Head of caudate nucleus (tissue), 42 donors: ENCODE measurements at regions not wholly inside any gene's neighbourhood (a gene's known extent, or its start where the extent isn't known, plus 50 kb on each side); places are given as distances from the start of the nearest gene placed in this dataset.

Source experiments
- DNase-seq, 42 donors: peaks; one replicate each; pipeline versions ENCODE4 v3.0.0 to v3.0.0-alpha.2; 2020 to 2021; ENCODE audit warnings: mixed read lengths in 7 of 42
- intact Hi-C: fragments of 100-400 bp; cut with DNase I; formaldehyde crosslinking; loops from one replicate; pipeline ENCODE4 v1.15.0; 2022

DNA sequence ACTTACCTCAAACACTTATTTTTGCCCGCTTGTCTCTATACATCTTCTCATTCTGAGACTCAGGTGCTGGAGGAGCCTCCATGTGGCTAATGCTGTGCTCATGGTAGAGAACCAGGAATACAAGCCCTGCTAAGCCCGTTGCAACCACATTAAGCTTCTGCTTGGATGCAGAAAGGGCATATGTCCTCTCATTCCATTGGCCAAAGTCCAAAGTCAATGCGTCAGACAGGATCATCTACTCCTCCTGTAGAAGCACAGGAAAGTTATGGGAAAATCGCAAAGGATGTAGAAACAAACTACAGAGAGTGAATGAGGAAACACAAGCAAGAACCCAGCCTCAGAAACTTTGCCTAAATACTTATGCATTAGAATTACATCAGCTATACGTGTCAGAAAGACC is 124.5 kb upstream of the AGA start:
- no peak for DNase-seq
- intact Hi-C loops: no loop called here

DNA sequence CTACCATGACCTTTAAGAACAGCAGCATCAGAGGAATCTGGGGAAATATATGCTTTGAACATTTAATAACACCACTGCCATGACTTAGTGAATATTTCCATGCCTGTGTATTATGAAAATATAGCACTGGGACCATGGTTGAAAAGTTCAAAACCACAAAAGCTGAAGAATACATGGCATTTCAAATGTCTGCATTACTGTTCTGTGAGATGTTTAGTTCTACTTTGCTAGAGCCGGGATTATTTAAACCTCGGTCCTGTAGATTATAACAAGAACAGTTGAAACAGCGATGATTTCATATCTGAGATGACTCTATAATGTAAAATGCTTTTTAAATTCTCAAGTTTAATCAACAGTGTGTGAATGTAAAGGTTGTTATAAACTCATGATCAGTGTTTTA is 126.7 kb upstream of the AGA start:
- DNase-seq: no peak
- intact Hi-C loops: no loop called here

DNA sequence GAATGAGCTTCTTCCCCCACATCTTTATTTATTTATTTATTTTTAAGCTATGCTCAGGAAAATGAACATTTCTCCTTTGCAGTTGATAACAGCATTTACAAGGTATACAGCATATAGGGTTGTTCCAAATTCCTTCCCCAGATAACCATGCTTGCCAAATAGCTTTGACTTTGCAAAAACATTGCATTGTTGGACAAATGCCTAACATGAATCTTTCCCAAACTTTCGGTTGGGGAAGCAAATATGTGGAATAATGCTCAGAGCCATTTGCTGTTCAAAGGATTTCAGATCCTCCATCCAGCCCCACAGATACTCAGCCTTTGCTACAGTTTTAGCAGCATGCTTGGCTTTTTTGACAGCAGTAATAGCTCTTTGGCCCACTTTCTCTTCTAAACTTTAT is 127.2 kb upstream of the AGA start:
- DNase-seq: no peak
- intact Hi-C loops: no loop called here

DNA sequence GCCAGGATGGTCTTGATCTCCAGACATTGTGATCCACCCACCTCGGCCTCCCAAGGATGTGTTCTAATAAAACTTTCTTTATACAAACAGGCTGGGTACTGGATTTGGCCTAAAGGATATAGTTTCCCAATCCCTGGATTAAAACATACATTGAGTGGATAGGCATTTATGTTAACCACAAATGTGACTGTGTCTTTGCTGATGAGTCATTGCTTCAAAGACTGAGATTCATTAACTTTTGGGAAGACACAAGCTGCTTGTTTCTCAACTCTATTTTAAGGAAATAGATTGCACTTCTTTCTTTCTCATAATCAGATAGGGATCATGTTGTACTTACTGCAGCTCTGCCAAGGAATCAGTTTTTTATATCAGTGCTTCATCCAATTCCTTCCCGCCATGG is 131.3 kb upstream of the AGA start:
- intact Hi-C loops: no loop called here
- no peak for DNase-seq

DNA sequence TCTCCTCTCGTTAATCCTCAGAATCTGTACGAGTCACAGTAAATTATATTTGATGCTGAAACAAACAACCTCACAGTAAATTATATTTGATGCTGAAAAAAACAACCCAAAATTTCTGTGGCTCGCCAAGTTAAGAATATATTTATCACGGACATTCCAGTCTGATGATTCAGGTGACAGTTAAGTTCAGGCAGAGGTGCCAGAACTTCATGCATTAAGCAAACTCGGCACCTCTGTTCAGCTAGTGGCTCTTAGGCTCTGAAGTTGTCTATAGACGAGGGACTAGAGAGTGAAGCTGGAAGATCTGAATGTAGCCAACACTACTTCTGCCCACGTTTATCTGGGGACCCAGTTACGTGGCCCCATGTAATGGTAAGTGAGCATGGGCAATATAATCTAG is 132.2 kb upstream of the AGA start:
- no peak for DNase-seq
- intact Hi-C loops: no loop called here

DNA sequence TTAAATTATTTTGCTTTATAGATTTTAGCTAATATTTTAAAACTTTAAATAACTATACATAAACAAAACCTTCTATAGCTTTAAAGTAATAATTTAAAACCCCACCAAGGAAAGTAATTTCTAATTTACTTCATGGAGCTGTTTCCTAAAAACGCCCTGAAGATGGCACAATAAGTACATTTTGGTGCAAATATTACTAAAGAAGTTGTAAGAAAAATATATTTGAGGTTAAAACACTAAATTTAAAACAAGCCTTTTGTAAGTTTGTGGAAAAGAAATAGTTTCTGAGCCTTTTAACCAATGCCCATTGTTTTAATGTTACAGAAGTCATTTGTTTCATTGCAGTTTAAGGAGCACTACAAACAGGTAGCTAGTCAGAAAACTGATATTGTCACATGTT is 137.4 kb upstream of the AGA start:
- no peak for DNase-seq
- intact Hi-C loops: no loop called here

DNA sequence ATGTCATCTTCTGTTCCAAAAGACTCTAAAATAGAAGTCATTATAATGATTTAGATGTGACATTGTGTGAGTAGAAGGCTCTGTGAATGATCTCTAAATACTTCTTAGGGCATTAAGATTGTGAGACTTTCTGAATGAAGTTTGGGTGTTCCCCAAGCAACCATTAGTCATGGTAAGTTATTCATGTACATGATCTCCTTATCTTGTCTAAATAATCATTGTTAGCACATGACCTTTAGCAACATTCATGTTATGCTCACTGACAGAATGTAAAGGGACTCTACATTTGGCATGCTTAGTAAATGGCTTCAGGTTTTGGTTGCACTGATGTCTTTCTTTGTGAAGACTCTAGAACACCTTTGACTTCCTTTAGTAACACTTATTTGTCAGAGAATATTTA is 140.8 kb upstream of the AGA start:
- intact Hi-C loops: no loop called here
- DNase-seq: no peak

DNA sequence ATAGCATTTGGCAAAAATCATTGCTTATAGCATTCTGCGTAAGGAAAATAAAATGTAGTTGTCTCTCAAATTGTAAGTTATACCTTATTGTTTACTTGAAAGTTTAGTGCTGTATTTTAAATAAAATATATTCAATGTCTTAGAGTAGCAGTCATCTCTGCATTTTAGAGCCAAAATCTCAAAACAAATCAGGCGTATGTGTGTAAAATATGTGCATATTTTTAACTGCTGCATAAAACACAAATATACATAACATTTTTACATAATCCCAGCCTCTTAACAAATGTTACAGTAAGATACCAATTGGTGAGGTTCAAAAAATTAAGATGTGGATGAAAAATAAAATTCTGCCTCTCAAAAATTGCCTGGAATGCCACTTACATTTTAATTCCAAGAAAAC is 145.8 kb upstream of the AGA start:
- intact Hi-C loops: no loop called here
- DNase-seq: no peak

DNA sequence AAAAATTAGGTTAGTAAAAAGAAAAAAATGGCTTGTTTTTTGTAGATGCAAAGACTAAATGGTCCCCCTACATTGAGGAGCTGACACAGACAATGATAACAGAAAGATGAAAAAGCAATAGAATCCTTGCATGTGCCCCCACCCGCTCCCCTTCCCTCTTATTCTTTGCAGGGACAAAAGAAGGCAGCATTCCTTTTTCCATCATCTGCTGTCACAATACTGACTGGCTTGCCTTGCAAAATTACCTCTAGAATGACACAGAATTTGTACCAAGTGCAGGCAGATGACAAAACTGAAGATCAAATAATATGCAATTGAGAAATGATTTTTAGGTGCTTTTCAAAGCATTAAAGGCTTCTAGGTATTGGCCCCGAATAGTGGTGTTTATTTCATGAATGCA is 153.1 kb upstream of the AGA start:
- no peak for DNase-seq
- intact Hi-C loops: no loop called here

DNA sequence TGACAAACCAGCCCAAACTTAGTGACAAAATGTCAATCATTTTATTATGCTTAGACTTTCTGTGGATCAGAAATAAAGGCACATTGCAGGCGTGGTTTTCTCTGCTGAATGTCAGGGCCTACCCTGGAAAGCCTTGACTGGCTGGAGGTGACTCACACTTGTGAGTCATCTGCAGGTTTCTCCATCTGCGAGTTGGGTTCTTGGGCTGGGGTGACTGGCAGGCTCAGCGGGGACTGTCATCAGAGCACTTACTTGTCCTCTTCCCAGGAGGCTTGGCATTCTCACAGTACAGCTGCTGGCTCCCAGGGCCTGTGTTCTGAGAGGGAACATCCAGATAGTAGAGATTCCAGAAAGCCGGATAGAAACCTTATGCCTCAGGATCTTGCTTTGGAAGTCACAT is 153.8 kb upstream of the AGA start:
- intact Hi-C loops: no loop called here
- peak; percentile 31 to 92 (median 66) for DNase-seq

DNA sequence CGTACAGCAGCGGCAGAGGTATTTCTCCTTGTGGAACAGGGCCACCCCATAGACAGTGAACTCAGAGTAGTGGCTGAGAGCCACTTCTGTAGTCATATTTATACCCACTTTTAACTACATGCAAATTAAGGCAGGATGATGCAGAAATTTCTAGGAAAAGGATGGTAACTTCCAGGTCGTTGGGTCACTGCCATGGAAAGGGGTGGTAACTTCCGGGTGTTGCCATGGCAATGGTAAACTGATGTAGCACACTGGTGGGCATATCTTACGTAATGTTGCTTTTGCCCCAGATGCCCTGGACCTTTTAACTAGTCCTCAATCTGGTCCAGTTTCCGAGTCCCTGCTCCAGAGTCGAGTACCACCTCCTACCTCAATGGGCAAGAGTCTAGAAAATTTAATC is 154.8 kb upstream of the AGA start:
- no peak for DNase-seq
- intact Hi-C loops: no loop called here

DNA sequence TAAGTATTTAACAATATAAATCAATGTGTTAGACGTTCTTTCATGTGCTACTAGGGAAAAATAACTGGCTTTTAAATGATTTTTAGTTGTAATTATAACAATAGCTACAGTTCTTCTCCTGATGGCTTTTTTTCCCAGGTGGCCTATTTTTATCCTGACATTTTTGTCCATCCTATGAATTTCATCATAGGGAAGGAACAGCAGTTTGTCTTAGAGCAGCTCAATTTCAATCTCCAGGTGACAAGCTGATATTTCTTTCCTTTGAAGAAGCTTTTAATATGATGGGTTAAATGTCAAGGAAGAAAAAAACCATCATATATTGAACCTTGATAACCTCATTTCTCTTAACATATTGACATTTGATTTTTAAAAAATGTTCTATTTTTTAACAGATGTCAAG is 163.0 kb upstream of the AGA start:
- no peak for DNase-seq
- intact Hi-C loops: no loop called here

DNA sequence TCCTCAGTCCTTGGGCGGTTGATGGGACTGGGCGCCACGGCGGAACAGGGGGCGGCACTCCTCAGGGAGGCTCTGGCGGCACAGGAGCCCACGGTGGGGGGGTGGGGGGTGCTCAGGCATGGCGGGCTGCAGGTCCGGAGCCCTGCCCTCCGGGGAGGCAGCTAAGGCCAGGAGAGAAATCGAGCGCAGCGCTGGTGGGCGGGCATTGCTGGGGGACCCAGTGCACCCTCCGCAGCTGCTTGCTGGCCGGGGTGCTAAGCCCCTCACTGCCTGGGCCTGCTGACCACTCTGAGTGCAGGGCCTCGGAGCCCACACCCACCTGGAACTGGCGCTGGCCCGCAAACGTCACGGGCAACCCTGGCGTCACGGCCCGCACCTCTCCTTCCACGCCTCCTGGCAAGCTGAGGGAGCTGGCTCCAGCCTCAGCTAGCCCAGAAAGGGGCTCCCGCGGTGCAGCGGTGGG is 164.9 kb upstream of the AGA start:
- DNase-seq: no peak
- intact Hi-C loops: no loop called here

DNA sequence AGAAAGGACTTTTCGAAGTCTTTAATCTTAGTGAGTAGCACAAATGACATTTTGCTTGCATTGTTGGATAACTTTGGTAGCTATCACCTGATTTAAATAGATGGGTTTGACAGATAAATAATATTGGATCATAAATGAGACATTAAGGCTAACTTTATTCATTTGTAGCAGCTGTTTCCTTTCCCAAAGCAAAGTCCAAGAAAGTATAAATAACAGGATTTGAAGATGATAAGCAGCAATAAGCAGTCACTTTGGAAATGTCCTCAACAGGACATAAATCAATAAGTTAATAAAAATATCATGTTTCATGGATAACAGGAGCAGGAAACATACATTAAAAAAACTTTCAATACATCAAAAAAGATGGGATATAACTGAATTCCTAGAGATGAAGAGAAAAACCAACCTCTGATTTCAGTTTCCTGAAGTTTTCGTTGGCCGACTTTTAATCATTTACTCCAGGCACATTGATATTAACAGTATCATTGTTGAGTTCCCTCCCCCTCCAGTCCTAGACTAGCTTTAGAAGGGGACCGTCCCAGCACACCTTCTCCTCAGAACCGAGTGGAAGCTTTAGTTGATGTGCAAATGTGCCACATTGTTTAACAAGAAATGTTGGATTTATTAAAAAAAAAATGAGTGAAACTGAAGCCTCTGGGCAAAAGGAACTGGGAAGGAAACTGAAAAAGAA is 169.9 kb upstream of the AGA start:
- intact Hi-C loops: no loop called here
- no peak for DNase-seq

DNA sequence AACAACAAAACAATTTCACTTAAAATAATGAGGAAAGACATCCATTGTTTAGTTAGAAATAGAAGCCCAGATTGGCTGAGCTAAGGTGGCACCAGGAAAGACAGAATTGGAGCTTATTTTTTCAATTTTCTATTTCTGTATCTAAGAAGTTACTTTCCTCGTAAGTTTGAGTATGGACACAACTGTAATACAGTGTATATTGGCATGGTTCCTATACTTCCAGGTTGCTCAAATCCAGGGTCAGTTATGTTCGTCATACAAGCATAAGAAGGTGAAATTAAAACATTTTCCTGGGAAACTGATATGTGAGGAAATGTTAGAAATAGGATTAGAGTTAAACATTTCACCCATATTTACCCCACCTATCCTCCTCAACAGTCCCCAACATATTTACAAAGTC is 170.4 kb upstream of the AGA start:
- intact Hi-C loops: no loop called here

DNA sequence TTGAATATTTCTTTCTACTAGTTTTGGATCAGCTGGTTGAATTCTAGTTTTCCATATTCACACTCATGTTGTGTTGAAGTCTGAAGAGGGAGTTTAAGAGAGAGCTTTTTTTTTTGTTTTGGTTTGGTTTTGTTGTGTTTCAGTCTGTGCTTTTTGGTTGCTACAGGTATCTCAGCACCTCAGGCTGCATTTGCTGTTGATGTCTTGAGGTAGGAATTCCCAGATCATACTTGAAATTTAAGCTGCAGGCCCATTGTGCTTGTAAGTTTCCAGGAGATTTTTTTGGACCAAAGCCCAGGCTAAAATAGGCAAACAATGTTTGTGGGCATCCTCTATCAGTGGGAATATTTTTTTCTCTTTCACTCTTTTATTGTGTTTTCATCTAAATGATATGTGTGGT is 190.2 kb upstream of the AGA start:
- no peak for DNase-seq
- intact Hi-C loops: no loop called here

More for the DNA sequence above, 170.4 kb upstream of the AGA start:
- no peak for DNase-seq

DNA sequence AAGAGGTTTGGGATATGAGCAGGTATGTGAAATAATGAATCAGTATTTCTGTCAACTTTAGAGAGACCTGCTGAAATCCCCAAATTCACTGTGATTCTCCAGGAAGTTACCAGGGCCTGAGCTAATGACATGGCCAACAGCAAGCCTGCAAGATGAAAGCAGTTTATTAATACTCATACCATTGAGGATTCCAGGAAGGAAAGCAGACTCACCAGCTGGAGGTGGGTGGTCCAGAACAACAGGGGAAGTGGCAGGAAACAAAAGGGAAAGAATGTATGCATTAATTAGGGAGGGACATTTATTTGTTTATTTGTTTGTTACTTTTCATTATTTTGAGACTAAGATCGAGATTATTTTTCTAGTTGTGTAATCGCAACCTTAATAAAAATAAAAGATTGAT is 196.6 kb upstream of the AGA start:
- DNase-seq: no peak

DNA sequence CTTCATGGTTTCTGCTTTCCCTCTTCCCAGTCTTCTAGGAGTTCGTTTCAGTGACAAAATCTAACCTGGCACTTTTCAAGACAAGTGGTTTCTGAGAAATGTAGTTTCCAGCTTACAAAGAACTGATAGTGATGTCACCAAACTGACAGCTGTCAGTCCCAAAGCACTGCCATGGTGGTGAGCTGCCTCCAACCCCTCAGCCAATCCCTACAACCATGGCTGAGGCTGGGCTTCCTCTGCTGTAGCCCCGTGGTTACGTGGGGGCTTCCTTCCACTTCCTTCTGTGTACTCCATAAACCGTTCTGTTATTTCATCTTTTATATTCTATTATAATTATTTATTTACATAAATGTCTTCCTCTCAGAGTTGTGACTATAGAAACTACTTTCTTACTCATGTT is 198.6 kb upstream of the AGA start:
- intact Hi-C loops: no loop called here

More for the DNA sequence above, 196.6 kb upstream of the AGA start:
- intact Hi-C loops: no loop called here

DNA sequence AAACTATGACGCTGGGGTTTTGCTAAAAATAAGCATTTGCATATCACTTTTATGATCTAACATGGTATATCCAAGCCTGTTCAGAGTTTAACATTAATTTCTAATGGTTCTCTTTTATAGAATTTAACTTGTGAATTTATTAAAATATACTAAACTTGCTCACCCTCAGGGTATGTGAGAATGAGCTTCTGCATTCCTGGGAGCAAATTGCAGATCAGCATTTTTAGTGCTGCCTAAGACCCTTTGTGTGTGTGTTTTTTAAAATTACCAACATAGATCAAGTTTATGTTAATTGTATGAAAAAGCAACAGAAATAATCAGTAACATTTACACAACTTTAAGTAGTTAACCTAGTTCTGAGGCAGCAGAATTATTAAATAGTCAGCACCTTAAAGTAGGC is 218.0 kb upstream of the AGA start:
- DNase-seq: no peak
- intact Hi-C loops: no loop called here

More for the DNA sequence above, 198.6 kb upstream of the AGA start:
- DNase-seq: no peak

DNA sequence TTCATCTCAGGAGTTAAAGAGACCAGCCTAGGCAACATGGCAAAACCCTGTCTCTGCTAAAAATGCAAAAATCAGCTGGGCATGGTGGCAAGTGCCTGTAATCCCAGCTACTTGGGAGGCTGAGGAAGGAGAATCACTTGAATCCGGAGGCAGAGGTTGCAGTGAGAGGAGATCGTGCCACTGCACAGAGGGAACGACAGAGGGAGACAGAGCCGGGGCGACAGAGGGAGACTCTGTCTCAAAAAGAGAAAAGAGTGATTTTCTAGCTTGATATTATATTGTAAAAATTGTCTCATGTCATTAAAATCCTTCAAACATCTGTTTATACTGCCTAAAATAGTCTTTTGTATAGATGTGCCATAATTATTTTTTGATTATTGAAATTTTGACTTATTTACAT is 225.4 kb upstream of the AGA start:
- intact Hi-C loops: no loop called here
- DNase-seq: no peak

DNA sequence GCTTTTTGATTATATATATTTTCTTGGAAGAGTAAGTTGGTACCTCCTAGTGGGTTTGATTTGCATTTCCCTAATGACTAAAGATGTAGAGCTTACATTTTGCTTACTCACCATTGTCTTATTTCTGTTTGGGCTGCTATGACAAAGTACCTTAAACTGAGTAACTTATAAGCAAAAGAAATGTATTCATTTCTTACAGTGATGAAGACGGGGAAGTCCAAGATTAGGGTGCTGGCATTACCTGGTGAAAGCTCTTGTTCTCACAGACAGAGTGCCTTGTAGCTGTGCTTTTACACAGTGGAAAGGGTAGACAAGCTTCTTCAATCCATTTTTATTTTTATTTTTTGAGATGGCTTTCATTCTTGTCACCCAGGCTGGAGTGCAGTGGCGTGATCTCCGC is 229.2 kb upstream of the AGA start:
- DNase-seq: no peak
- intact Hi-C loops: no loop called here

DNA sequence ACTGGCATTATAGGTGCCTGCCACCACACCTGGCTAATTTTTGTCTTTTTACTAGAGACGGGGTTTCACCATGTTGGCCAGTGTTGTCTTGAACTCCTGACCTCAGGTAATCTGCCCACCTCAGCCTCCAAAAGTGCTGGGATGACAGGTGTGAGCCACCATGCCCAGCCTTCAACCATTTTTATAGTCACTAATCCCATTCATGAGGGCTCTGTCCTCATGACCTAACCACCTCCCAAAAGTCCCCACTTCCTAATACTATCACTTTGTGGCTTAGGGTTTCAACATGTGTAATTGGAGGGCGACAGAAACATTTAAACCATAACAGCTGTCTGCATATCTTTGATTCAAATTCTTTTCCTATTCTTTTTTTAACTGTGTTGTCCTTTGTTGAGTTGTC is 229.6 kb upstream of the AGA start:
- intact Hi-C loops: no loop called here
- DNase-seq: no peak
